Lung (tissue), 11 donors: ENCODE measurements at regions not wholly inside any gene's neighbourhood (a gene's known extent, or its start where the extent isn't known, plus 50 kb on each side); places are given as distances from the start of the nearest gene placed in this dataset.

Source experiments
- ATAC-seq: fragments of 200-7000 bp; cut with Tn5 transposase; one replicate; pipeline ENCODE4 v1.9.1; 2020; ENCODE audit warnings: moderate number of reproducible peaks; ENCODE audit not compliant: insufficient read depth, low FRiP score
- DNase-seq, 3 donors: peaks; one replicate each; pipeline ENCODE4 v3.0.0-alpha.2; 2013 to 2017
- H3K27ac ChIP-seq, 2 donors: one replicate each; pipeline ENCODE4 v1.5.1; 2013; ENCODE audit warnings: mild to moderate bottlenecking in 2 of 2, moderate library complexity in 2 of 2, control low read depth in 1 of 2, inconsistent platforms in 1 of 2, low read depth in 1 of 2, low read length in 1 of 2
- H3K27me3 ChIP-seq, 3 donors: one replicate each; pipeline ENCODE4 v1.5.1; 2013; ENCODE audit warnings: low read length in 2 of 3; ENCODE audit not compliant: control insufficient read depth in 3 of 3, insufficient read depth in 3 of 3
- H3K36me3 ChIP-seq, 4 donors: one replicate each; pipeline ENCODE4 v1.5.1; 2013; ENCODE audit warnings: low read length in 4 of 4, mild to moderate bottlenecking in 1 of 4, moderate library complexity in 1 of 4; ENCODE audit not compliant: control insufficient read depth in 4 of 4, insufficient read depth in 4 of 4
- H3K4me1 ChIP-seq, 5 donors: one replicate each; pipeline ENCODE4 v1.5.1; 2013; ENCODE audit warnings: low read length in 5 of 5, mild to moderate bottlenecking in 2 of 5, moderate library complexity in 1 of 5; ENCODE audit not compliant: control insufficient read depth in 5 of 5, insufficient read depth in 5 of 5
- H3K4me3 ChIP-seq: one replicate; pipeline ENCODE4 v1.5.1; 2013; ENCODE audit warnings: mild to moderate bottlenecking, control low read depth, moderate library complexity
- H3K9ac ChIP-seq, 2 donors: one replicate each; pipeline ENCODE4 v1.5.1; 2013; ENCODE audit warnings: low read length in 2 of 2, control low read depth in 1 of 2; ENCODE audit not compliant: insufficient read depth in 1 of 2
- H3K9me3 ChIP-seq, 4 donors: one replicate each; pipeline ENCODE4 v1.5.1; 2013; ENCODE audit warnings: low read length in 3 of 4, mild to moderate bottlenecking in 1 of 4, moderate library complexity in 1 of 4; ENCODE audit not compliant: control insufficient read depth in 4 of 4, insufficient read depth in 3 of 4
- CTCF ChIP-seq: IDR thresholded peaks from 2 replicates; pipeline ENCODE4 v1.5.1; 2012; ENCODE audit warnings: mild to moderate bottlenecking; ENCODE audit errors: control extremely low read depth, extremely low read depth
- WGBS, 2 donors: extraction: QIAGEN DNeasy Blood & Tissue Kit; methylation state at CpG; one replicate each; pipeline ENCODE4 v1.1.7; 2013; 5-methylcytosine and 5-hydroxymethylcytosine counted together
- donor health status: control.
- donor health status: control.
- donor health status: Bipolar disorder and iron deficiency.
- donor health status: healthy.
- donor health status: DM: yes; HTN: yes; CAD: no.

- Histone ChIP-seq H3K4me1 (peaks cover 0 to 26% (median 16%) of the 10 kb centered on the region in 5 donors), H3K4me3 (no peak overlapping the region), H3K9me3 (peaks cover 0 to 5% (median 1%) of the 10 kb centered on the region in 4 donors), H3K36me3 (no peaks in the 10 kb centered on the region), H3K27ac (no peak overlapping the region), H3K27me3 (no peaks in the 10 kb centered on the region), H3K9ac (no peak overlapping the region)
- WGBS, 2 donors = 96% methylated on average over 2 of the region's 2 CpGs
- DNase-seq (no peak), ATAC-seq (no peak)
- no peak for TF ChIP-seq CTCF
These were observed 183.5 kb upstream of the MAP1B start for GRCh38 chr5:71923755-71924154.

- no peaks in the 10 kb centered on the region for H3K36me3 ChIP-seq
- H3K9me3 ChIP-seq = peaks cover 0 to 5% (median 1%) of the 10 kb centered on the region in 4 donors
- peak in 2 of 3 donors; percentile 53 to 71 for DNase-seq
- H3K9ac ChIP-seq = no peak overlapping the region
- ATAC-seq = no peak
- H3K27ac ChIP-seq = peak overlapping the region in 1 of 2 donors; percentile 29
- no peak for TF ChIP-seq CTCF
- H3K4me1 ChIP-seq = peaks cover 0 to 26% (median 16%) of the 10 kb centered on the region in 5 donors
- no peak overlapping the region for H3K4me3 ChIP-seq
- no peaks in the 10 kb centered on the region for H3K27me3 ChIP-seq
These were observed 182.9 kb upstream of the MAP1B start for GRCh38 chr5:71924325-71924724.

- no peaks in the 10 kb centered on the region for H3K36me3 ChIP-seq
- peaks cover 0 to 5% (median 1%) of the 10 kb centered on the region in 4 donors for H3K9me3 ChIP-seq
- H3K27ac ChIP-seq = peak overlapping the region in 1 of 2 donors; percentile 29
- H3K27me3 ChIP-seq = no peaks in the 10 kb centered on the region
- WGBS, 2 donors = 29 to 45% methylated on average over 3 of the region's 3 CpGs
- no peak overlapping the region for H3K9ac ChIP-seq
- ATAC-seq (no peak), DNase-seq (peak; percentile 15 to 78 (median 65))
- H3K4me1 ChIP-seq = peaks cover 0 to 26% (median 16%) of the 10 kb centered on the region in 5 donors
- TF ChIP-seq CTCF = no peak
- no peak overlapping the region for H3K4me3 ChIP-seq
These were observed 182.3 kb upstream of the MAP1B start for GRCh38 chr5:71924980-71925379.

- Histone ChIP-seq H3K27me3 (peaks cover 0 to 2% (median 0%) of the 10 kb centered on the region in 3 donors), H3K27ac (no peak overlapping the region), H3K36me3 (no peaks in the 10 kb centered on the region), H3K9me3 (peaks cover 0 to 5% (median 1%) of the 10 kb centered on the region in 4 donors), H3K4me1 (peaks cover 0 to 26% (median 16%) of the 10 kb centered on the region in 5 donors), H3K9ac (no peak overlapping the region), H3K4me3 (no peak overlapping the region)
- whole genome bisulfite sequencing, 2 donors = 28 to 67% methylated on average over 4 of the region's 4 CpGs
- TF ChIP-seq CTCF = no peak
- no peak for ATAC-seq
- peak; percentile 36 to 82 (median 73) for DNase-seq
These were observed 181.6 kb upstream of the MAP1B start for GRCh38 chr5:71925608-71926091.
